NCI-H1092 treated with DMSO at 0.1 percent for 48 hours (cell line): ENCODE measurements at regions not wholly inside any gene's neighbourhood (a gene's known extent, or its start where the extent isn't known, plus 50 kb on each side); places are given as distances from the start of the nearest gene placed in this dataset.

Experiments
- DNase-seq: peaks from one replicate; lab custom pipeline; 2025; lab: John Stamatoyannopoulos, UW

- no peak for DNase-seq
Observed at GRCh38 chr22:27682437-27682836, 119.1 kb downstream of the MN1 start.

DNA sequence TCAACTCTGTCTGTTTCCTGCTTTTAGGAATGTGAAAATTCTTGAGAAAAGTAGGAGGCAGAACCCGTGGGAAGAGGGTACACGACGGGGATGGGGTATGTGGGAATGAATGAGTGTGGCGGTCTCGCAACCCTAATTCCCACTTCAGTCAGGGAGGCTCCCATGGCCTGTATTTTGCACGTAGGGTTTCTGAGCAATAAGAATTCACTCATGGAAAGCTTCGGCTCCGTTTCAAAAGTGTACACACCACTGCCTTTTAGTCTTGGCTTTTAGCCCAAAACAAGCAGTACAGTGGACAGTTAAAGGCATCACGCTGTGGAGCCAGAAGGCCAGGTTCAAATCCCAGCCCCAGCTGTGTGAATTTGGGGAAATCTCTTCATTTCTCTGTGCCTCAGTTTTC lies 116.7 kb downstream of the MN1 start:
- no peak for DNase-seq

GRCh38 chr22:27685515-27685914 lies 116.0 kb downstream of the MN1 start:
- no peak for DNase-seq

- no peak for DNase-seq
Observed at GRCh38 chr22:27685970-27686369, 115.6 kb downstream of the MN1 start.

DNA sequence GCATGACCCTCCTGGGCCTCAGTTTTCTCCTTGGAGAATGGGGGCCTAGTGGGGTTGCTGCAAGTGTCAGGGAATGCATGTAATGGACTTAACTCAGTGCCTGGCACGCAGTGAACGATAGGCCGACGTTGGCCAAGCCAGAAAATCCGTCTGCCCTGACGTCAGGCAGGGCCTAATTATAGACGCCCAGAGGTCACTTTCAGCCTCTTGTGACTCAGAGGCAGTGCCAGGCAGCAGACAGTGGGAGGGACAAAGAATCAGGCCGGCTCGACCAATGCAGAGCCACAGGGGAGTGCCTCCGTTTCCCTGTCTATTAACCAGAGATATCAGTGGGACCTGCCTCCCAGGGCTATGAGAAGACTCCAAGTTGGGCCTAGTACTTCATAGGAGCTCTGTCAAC lies 115.0 kb downstream of the MN1 start:
- no peak for DNase-seq

GRCh38 chr22:27687984-27688545 lies 113.5 kb downstream of the MN1 start:
- no peak for DNase-seq

- DNase-seq: no peak
Observed at GRCh38 chr22:27689664-27690063, 111.9 kb downstream of the MN1 start.

DNA sequence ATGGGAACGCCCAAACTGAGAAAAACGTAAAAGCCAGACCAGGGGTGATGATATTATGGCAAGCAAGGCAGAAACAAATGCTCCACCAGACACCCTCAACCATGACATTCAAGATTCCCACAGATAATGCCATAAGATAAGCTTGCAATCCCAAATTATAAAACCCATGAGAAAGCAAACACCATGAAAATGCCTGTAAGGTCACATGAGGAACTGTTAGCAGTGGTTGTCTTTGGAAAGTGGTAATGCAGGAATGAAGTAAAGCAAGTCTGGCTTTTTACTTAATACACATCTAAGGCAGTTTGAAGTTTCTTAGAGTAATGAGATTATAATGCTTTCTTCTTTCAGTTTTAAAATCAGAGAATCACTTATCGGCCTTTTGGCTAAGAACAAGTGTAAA lies 111.0 kb downstream of the MN1 start:
- no peak for DNase-seq

GRCh38 chr22:27692243-27692642 lies 109.3 kb downstream of the MN1 start:
- DNase-seq: no peak

DNA sequence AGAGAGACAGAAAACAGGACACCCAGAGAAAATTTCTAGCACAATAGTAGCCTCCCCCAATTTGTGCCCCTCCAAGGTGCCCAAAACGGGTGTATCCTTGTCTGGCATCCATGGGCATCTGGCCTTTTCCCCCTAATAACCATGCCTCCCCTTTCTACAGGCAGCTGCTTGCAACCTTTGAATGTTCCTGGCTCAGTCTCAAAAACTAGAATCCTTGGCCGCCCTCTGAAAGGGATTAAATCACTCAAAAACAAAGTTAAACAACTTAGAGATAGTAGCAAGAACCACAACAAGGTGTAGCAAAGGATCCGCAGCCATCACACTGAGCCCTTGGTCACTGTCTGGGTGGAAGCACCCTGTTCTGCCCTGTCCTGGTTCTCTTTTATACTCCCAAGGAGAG lies 105.6 kb downstream of the MN1 start:
- no peak for DNase-seq

DNA sequence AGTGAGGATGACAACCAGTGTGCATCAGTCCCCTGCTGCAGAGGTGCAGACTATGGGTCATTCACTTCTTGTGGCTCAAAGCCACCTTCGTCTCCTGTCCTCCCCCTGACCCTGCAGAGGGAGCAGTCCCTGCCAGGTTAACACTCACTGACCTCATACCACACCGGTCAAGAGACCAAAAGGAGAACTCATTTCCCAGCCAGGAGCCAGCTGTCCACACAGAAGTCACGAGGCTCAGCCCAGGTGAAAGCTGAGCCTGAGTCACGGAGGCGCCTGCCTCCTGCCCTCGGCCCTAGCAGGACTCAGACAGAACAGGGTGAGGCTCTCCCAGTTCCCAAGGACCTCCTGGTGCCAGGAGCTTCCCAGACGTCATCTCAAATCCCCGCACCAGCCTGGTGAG lies 103.7 kb downstream of the MN1 start:
- no peak for DNase-seq
